Breast epithelium (tissue), 4 donors: ENCODE measurements at regions not wholly inside any gene's neighbourhood (a gene's known extent, or its start where the extent isn't known, plus 50 kb on each side); places are given as distances from the start of the nearest gene placed in this dataset.
"Not testable (repeated sequence)": the region's sequence is repeated elsewhere in the genome, so short reads cannot be mapped to it uniquely, and the experiment has no call there.

Source experiments
- DNase-seq, 2 donors: peaks; one replicate each; pipeline ENCODE4 v3.0.0-alpha.2; 2019; ENCODE audit warnings: low spot score in 2 of 2
- H3K27ac ChIP-seq, 2 donors: fragments of 200-600 bp; sonication (generic) in 1 of 2; one replicate each; pipeline ENCODE4 v1.5.1; 2016 to 2019; ENCODE audit warnings: mild to moderate bottlenecking in 1 of 2
- H3K27me3 ChIP-seq, 2 donors: fragments of 200-600 bp; sonication (generic) in 1 of 2; one replicate each; pipeline versions ENCODE4 v1.5.1 to v1.6.0; 2017 to 2019; ENCODE audit warnings: control low read depth in 1 of 2, mild to moderate bottlenecking in 1 of 2
- H3K36me3 ChIP-seq: fragments of 200-600 bp; one replicate; pipeline ENCODE4 v1.5.1; 2019
- H3K4me1 ChIP-seq, 2 donors: fragments of 200-600 bp; sonication (generic); one replicate each; pipeline ENCODE4 v1.5.1; 2016 to 2019; ENCODE audit warnings: control low read depth in 1 of 2
- H3K4me3 ChIP-seq, 3 donors: fragments of 200-600 bp; sonication (generic); 1 replicate in 2 of 3; 2 replicates in 1 of 3; pipeline ENCODE4 v1.5.1; 2016 to 2019; ENCODE audit warnings: mild to moderate bottlenecking in 3 of 3, moderate library complexity in 2 of 3
- H3K9me3 ChIP-seq, 2 donors: fragments of 200-600 bp; sonication (generic) in 1 of 2; one replicate each; pipeline ENCODE4 v1.5.1; 2016 to 2019; ENCODE audit warnings: control low read depth in 1 of 2
- CTCF ChIP-seq, 3 donors: fragments of 450-650 bp; IDR thresholded peaks; one replicate each; pipeline ENCODE4 v1.5.1; 2016 to 2017; ENCODE audit warnings: antibody characterized with exemption in 3 of 3, mild to moderate bottlenecking in 3 of 3, moderate library complexity in 3 of 3
- POLR2A ChIP-seq: fragments of 450-650 bp; IDR thresholded peaks from one replicate; pipeline ENCODE4 v1.6.1; 2016; ENCODE audit warnings: antibody characterized with exemption, mild to moderate bottlenecking, moderate library complexity
- POLR2AphosphoS5 ChIP-seq, 3 donors: sonication (generic); formaldehyde crosslinking; IDR thresholded peaks; one replicate each; pipeline ENCODE4 v1.6.1; 2017; ENCODE audit warnings: antibody characterized with exemption in 3 of 3
- intact Hi-C: fragments of 100-400 bp; cut with DNase I; formaldehyde crosslinking; loops from one replicate; pipeline ENCODE4 v1.15.1; 2023; ENCODE audit warnings: low total_unique reads

- TF ChIP-seq POLR2AphosphoS5 (IDR thresholded peaks at IDR 0.05) (no peak), CTCF (IDR thresholded peaks at IDR 0.05) (no peak), POLR2A (no peak)
- Histone ChIP-seq H3K4me3 (no peak overlapping the region), H3K27ac (no peak overlapping the region), H3K9me3 (no peaks in the 10 kb centered on the region), H3K27me3 (peaks cover 0 to 37% of the 10 kb centered on the region in 2 donors), H3K4me1 (no peaks in the 10 kb centered on the region), H3K36me3 (no peaks in the 10 kb centered on the region)
- DNase-seq, result no peak
- intact Hi-C loops, result no loop called here
Measured at GRCh38 chr12:131643631-131644452, 67.0 kb upstream of the SFSWAP start.

GRCh38 chr12:131644481-131644880 is 66.4 kb upstream of the SFSWAP start:
- no peak for DNase-seq
- Histone ChIP-seq H3K36me3 (no peaks in the 10 kb centered on the region), H3K4me3 (no peak overlapping the region), H3K4me1 (no peaks in the 10 kb centered on the region), H3K27ac (no peak overlapping the region), H3K9me3 (no peaks in the 10 kb centered on the region), H3K27me3 (peaks cover 0 to 33% of the 10 kb centered on the region in 2 donors)
- intact Hi-C loops, result no loop called here
- TF ChIP-seq POLR2AphosphoS5 (IDR thresholded peaks at IDR 0.05) (no peak), CTCF (IDR thresholded peaks at IDR 0.05) (no peak), POLR2A (no peak)

GRCh38 chr12:131644917-131645316 is 66.0 kb upstream of the SFSWAP start:
- intact Hi-C loops, DNase-seq: not testable (repeated sequence)
- peaks cover 0 to 33% of the 10 kb centered on the region in 2 donors for H3K27me3 ChIP-seq

GRCh38 chr12:131645557-131645956 is 65.3 kb upstream of the SFSWAP start:
- H3K36me3 ChIP-seq, DNase-seq, H3K27ac ChIP-seq, H3K4me3 ChIP-seq, intact Hi-C loops, H3K9me3 ChIP-seq, H3K4me1 ChIP-seq: not testable (repeated sequence)
- H3K27me3 ChIP-seq, result peaks cover 0 to 37% of the 10 kb centered on the region in 2 donors

More at GRCh38 chr12:131644917-131645316, 66.0 kb upstream of the SFSWAP start:
- not testable (repeated sequence) for H3K4me3 ChIP-seq, H3K9me3 ChIP-seq, H3K27ac ChIP-seq, H3K4me1 ChIP-seq, H3K36me3 ChIP-seq

- DNase-seq, H3K4me3 ChIP-seq, H3K4me1 ChIP-seq, H3K36me3 ChIP-seq, H3K27ac ChIP-seq, intact Hi-C loops, H3K9me3 ChIP-seq: not testable (repeated sequence)
- H3K27me3 ChIP-seq, result peaks cover 0 to 37% of the 10 kb centered on the region in 2 donors
Measured at GRCh38 chr12:131646444-131646843, 64.4 kb upstream of the SFSWAP start.

- no peak overlapping the region for H3K27ac ChIP-seq
- H3K27me3 ChIP-seq, result peaks cover 0 to 27% of the 10 kb centered on the region in 2 donors
- H3K36me3 ChIP-seq, result no peaks in the 10 kb centered on the region
- intact Hi-C loops, result no loop called here
- no peak overlapping the region for H3K4me3 ChIP-seq
- TF ChIP-seq CTCF (IDR thresholded peaks at IDR 0.05), result no peak
- no peak for TF ChIP-seq POLR2AphosphoS5 (IDR thresholded peaks at IDR 0.05)
- no peak for TF ChIP-seq POLR2A
- DNase-seq, result no peak
- H3K9me3 ChIP-seq, result no peaks in the 10 kb centered on the region
- no peaks in the 10 kb centered on the region for H3K4me1 ChIP-seq
Measured at GRCh38 chr12:131647667-131648066, 63.2 kb upstream of the SFSWAP start.

GRCh38 chr12:131655469-131656174 is 55.3 kb upstream of the SFSWAP start:
- H3K4me1 ChIP-seq, intact Hi-C loops, H3K27me3 ChIP-seq, H3K36me3 ChIP-seq, H3K9me3 ChIP-seq, H3K4me3 ChIP-seq, H3K27ac ChIP-seq, DNase-seq: not testable (repeated sequence)

- H3K4me3 ChIP-seq, H3K27me3 ChIP-seq, intact Hi-C loops: not testable (repeated sequence)
Measured at GRCh38 chr12:131656796-131657195, 54.1 kb upstream of the SFSWAP start.

GRCh38 chr12:131658605-131659004 is 52.3 kb upstream of the SFSWAP start:
- H3K36me3 ChIP-seq, H3K27ac ChIP-seq, H3K9me3 ChIP-seq, H3K4me3 ChIP-seq, H3K27me3 ChIP-seq, H3K4me1 ChIP-seq, DNase-seq, intact Hi-C loops: not testable (repeated sequence)

More at GRCh38 chr12:131656796-131657195, 54.1 kb upstream of the SFSWAP start:
- H3K4me1 ChIP-seq, H3K9me3 ChIP-seq, H3K36me3 ChIP-seq, H3K27ac ChIP-seq, DNase-seq: not testable (repeated sequence)

GRCh38 chr12:131659484-131659883 is 51.4 kb upstream of the SFSWAP start:
- DNase-seq, intact Hi-C loops, H3K4me3 ChIP-seq, H3K36me3 ChIP-seq, H3K27ac ChIP-seq, H3K4me1 ChIP-seq, H3K9me3 ChIP-seq, H3K27me3 ChIP-seq: not testable (repeated sequence)
